ENCODE measurements at regions not wholly inside any gene's neighbourhood (a gene's known extent, or its start where the extent isn't known, plus 50 kb on each side); places are given as distances from the start of the nearest gene placed in this dataset.

GRCh38 chr13:71290963-71291841, 575.8 kb downstream of the DACH1 start (continued):
- no peak for TF ChIP-seq NR2F1 (CRISPR knock-in tag; IDR thresholded peaks at IDR 0.05)
- no peak for TF ChIP-seq RFX1 (IDR thresholded peaks at IDR 0.05)
- TF ChIP-seq FOXA1 (IDR thresholded peaks at IDR 0.05): no peak
- 0 out of 2 replicates have a peak, but pooled peaks have one; percentile 33 for TF ChIP-seq FOXA1 (CRISPR knock-in tag; IDR thresholded peaks at IDR 0.05)
- no peak for TF ChIP-seq GABPA (IDR thresholded peaks at IDR 0.05; ENCODE audit: low read depth, low read length)
- peak; percentile 43; the same call in 1 of the 2 replicates for TF ChIP-seq GABPA (CRISPR knock-in tag; IDR thresholded peaks at IDR 0.05; ENCODE audit: low read depth)
- TF ChIP-seq ZNF564 (CRISPR knock-in tag; IDR thresholded peaks at IDR 0.05): no peak
- no peak for TF ChIP-seq HINFP (CRISPR knock-in tag; IDR thresholded peaks at IDR 0.05; ENCODE audit: low read depth)
- TF ChIP-seq RAD51 (IDR thresholded peaks at IDR 0.05; ENCODE audit: borderline replicate concordance): no peak
- TF ChIP-seq ZSCAN5A (CRISPR knock-in tag; IDR thresholded peaks at IDR 0.05; ENCODE audit: borderline replicate concordance): no peak
- TF ChIP-seq ZNF235 (CRISPR knock-in tag; IDR thresholded peaks at IDR 0.05; ENCODE audit: borderline replicate concordance): no peak
- TF ChIP-seq ZNF251 (CRISPR knock-in tag; IDR thresholded peaks at IDR 0.05): no peak
- peak; percentile 60; the same call in 1 of the 2 replicates for TF ChIP-seq HMGXB3 (CRISPR knock-in tag; IDR thresholded peaks at IDR 0.05; ENCODE audit: borderline replicate concordance)
- no peak for TF ChIP-seq ZNF598 (CRISPR knock-in tag; IDR thresholded peaks at IDR 0.05; ENCODE audit: borderline replicate concordance)
